ENCODE measurements at regions not wholly inside any gene's neighbourhood (a gene's known extent, or its start where the extent isn't known, plus 50 kb on each side); places are given as distances from the start of the nearest gene placed in this dataset.

DNA sequence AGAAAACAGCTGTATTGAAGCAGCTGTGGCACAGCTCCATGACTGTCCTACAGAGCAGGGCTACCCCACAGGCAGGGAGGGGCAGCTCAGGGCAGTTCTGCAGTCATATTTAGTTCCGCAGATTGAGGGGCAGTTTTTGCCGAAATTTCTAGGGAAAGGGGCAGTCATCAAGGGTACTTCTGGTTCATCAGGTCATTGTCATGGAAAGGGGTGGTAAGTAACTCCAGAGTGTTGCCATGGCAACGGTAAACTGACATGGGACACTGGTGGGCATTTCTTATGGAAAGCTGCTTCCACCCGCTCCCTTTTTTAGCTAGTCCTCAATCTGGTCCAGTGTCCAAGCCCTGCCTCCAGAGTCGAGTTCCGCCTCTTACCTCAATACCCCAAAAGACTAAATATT is 702.8 kb downstream of the LIG4 start:
- DNase-seq (ENCODE audit: low spot score in 2 of 2, unreplicated experiment in 2 of 2): no peak
- peaks cover 2% of the 10 kb centered on the region for H3K27me3 Mint-ChIP-seq (ENCODE audit: low read depth)
- TF ChIP-seq, protein P1, sequence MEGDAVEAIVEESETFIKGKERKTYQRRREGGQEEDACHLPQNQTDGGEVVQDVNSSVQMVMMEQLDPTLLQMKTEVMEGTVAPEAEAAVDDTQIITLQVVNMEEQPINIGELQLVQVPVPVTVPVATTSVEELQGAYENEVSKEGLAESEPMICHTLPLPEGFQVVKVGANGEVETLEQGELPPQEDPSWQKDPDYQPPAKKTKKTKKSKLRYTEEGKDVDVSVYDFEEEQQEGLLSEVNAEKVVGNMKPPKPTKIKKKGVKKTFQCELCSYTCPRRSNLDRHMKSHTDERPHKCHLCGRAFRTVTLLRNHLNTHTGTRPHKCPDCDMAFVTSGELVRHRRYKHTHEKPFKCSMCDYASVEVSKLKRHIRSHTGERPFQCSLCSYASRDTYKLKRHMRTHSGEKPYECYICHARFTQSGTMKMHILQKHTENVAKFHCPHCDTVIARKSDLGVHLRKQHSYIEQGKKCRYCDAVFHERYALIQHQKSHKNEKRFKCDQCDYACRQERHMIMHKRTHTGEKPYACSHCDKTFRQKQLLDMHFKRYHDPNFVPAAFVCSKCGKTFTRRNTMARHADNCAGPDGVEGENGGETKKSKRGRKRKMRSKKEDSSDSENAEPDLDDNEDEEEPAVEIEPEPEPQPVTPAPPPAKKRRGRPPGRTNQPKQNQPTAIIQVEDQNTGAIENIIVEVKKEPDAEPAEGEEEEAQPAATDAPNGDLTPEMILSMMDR (IDR thresholded peaks at IDR 0.05; ENCODE audit: unreplicated experiment): no peak
- no peak overlapping the region for H3K4me3 Mint-ChIP-seq
- no peak overlapping the region for H3K27ac Mint-ChIP-seq
- no peaks in the 10 kb centered on the region for H3K9me3 Mint-ChIP-seq
- no peaks in the 10 kb centered on the region for H3K4me1 Mint-ChIP-seq
- no peaks in the 10 kb centered on the region for H3K36me3 Mint-ChIP-seq

DNA sequence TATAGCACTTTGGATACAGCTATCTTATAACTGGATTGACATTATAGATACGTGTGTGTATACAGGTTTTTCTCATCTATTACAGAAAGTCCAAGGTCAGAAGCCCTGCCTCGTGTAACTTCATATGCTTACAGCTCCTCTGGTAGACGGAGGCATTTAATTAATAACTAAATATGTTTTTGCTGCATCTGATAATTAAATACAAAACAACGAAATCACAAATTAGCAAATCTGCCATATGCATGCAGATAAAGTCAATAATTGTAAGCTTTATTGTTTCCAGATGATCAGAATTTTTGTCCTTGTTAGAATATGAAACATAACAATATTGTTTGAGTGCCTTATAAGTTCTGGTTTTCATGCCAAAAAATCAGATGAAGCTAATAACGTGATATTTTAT is 717.7 kb downstream of the LIG4 start:
- DNase-seq (ENCODE audit: low spot score in 2 of 2, unreplicated experiment in 2 of 2): no peak
- TF ChIP-seq, protein P1 (IDR thresholded peaks at IDR 0.05; ENCODE audit: unreplicated experiment): no peak
- H3K36me3 Mint-ChIP-seq: no peaks in the 10 kb centered on the region
- H3K27me3 Mint-ChIP-seq (ENCODE audit: low read depth): no peaks in the 10 kb centered on the region
- H3K4me3 Mint-ChIP-seq: no peak overlapping the region
- no peaks in the 10 kb centered on the region for H3K4me1 Mint-ChIP-seq
- H3K27ac Mint-ChIP-seq: no peak overlapping the region
- H3K9me3 Mint-ChIP-seq: no peaks in the 10 kb centered on the region

DNA sequence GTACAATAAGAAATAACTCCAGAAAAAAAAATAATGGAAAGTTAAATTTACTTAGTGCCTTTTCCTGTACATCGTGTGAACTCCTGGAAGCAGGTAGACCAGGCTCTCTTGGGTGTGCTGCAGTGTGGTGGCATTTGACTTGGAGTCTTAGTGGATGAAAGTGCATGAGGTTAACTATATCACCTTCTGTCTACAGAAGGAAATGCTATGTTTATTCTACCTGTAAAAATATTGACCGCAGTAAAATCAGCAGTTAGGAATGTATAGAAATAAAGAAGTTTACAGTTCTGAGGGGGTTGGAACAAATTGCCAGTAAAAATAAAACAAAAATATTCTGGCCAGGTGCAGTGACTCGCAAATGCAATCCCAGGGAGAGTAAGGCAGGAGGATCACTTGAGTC is 722.1 kb downstream of the LIG4 start:
- Mint-ChIP-seq H3K9me3 (peaks cover 14% of the 10 kb centered on the region), H3K4me1 (no peaks in the 10 kb centered on the region), H3K27me3 (ENCODE audit: low read depth) (no peaks in the 10 kb centered on the region), H3K27ac (no peak overlapping the region), H3K36me3 (no peaks in the 10 kb centered on the region), H3K4me3 (no peak overlapping the region)
- no peak for DNase-seq (ENCODE audit: low spot score in 2 of 2, unreplicated experiment in 2 of 2)
- TF ChIP-seq, protein P1 (IDR thresholded peaks at IDR 0.05; ENCODE audit: unreplicated experiment): no peak

DNA sequence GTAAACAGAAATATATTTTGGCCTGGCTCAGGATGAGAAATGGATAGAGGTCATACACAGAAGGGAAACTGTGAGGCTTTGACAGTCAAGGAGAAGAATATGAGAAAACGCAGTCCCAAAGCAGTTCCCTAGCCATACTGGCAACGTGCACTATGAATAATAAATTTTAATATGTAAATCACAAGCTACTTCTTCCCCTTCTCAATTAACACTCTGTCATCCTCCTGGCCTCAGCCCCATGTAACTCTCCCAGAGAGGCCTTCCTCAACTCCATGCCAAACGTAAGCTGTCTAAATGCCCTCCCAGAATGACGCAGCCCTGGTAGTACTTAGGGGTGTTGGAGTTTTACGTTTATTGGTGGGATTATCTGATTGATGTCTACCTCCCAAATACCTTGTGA is 732.6 kb downstream of the LIG4 start:
- TF ChIP-seq, protein P1 (IDR thresholded peaks at IDR 0.05; ENCODE audit: unreplicated experiment): no peak
- DNase-seq (ENCODE audit: low spot score in 2 of 2, unreplicated experiment in 2 of 2): no peak
- Mint-ChIP-seq H3K4me3 (no peak overlapping the region), H3K36me3 (no peaks in the 10 kb centered on the region), H3K4me1 (no peaks in the 10 kb centered on the region), H3K27me3 (ENCODE audit: low read depth) (no peaks in the 10 kb centered on the region), H3K9me3 (no peaks in the 10 kb centered on the region), H3K27ac (no peak overlapping the region)

DNA sequence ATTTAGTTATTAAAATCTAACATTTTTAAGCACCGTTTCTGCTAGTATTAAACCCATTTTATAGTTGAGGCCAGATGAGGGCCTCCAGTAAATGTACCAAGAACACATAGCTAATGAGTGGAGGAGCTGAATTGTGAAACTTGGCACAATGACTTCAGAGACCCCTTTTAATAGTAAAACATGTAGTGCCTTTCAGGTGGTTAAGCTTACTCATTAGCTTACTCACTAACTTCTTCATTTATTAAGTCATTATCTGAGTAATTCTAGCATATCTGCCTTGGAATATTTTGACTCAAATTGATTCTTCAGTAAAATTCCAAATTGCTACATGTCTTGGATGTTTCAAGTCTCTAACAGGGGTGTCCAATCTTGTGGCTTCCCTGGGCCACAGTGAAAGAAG is 735.2 kb downstream of the LIG4 start:
- Mint-ChIP-seq H3K27ac (no peak overlapping the region), H3K36me3 (no peaks in the 10 kb centered on the region), H3K27me3 (ENCODE audit: low read depth) (no peaks in the 10 kb centered on the region), H3K4me1 (no peaks in the 10 kb centered on the region), H3K4me3 (no peak overlapping the region), H3K9me3 (no peaks in the 10 kb centered on the region)
- no peak for DNase-seq (ENCODE audit: low spot score in 2 of 2, unreplicated experiment in 2 of 2)
- TF ChIP-seq, protein P1 (IDR thresholded peaks at IDR 0.05; ENCODE audit: unreplicated experiment): no peak

DNA sequence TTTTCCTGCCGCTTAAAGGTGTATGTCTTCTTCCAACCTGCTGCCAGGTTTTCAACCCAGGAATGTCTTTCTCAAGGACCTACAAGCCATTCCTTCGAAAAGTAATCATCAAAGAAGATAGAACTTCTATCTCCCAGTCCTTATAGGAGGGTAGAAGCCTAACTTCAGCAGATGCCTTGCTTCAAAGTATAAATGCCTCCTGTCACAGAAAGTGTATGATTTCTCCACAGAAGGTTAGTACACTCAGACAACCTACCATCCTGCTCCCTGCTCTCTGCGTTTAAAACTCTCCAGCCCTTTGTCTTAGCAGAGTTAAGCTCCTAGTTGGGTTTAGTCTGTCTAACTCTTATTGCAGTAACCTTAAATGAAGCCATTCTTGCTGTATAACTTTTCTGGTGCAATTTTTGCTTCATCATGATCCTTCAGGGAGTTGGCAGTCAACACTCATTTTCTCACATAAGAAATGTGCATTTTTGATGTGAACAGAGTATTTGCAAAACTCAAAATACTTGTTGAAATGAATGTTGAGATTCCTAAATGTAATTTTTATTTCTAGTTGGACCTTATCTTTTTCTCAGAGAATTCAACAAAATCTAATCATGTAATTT is 737.5 kb downstream of the LIG4 start:
- H3K36me3 Mint-ChIP-seq: no peaks in the 10 kb centered on the region
- H3K27ac Mint-ChIP-seq: no peak overlapping the region
- no peak overlapping the region for H3K4me3 Mint-ChIP-seq
- no peaks in the 10 kb centered on the region for H3K27me3 Mint-ChIP-seq (ENCODE audit: low read depth)
- no peak for DNase-seq (ENCODE audit: low spot score in 2 of 2, unreplicated experiment in 2 of 2)
- no peaks in the 10 kb centered on the region for H3K4me1 Mint-ChIP-seq
- TF ChIP-seq, protein P1 (IDR thresholded peaks at IDR 0.05; ENCODE audit: unreplicated experiment): no peak
- H3K9me3 Mint-ChIP-seq: no peaks in the 10 kb centered on the region
